B cell (primary cell): ENCODE measurements at regions not wholly inside any gene's neighbourhood (a gene's known extent, or its start where the extent isn't known, plus 50 kb on each side); places are given as distances from the start of the nearest gene placed in this dataset.
"Not testable (repeated sequence)": the region's sequence is repeated elsewhere in the genome, so short reads cannot be mapped to it uniquely, and the experiment has no call there.

Experiments used
- EZH2 ChIP-seq: IDR thresholded peaks from 2 replicates; pipeline ENCODE4 v1.6.1; 2012; ENCODE audit warnings: borderline replicate concordance, low read depth, mild to moderate bottlenecking, moderate library complexity, low read length; ENCODE audit not compliant: insufficient read depth, poor library complexity, severe bottlenecking
- TF ChIP-seq, protein P1 (sequence below): fragments of 200-600 bp; IDR thresholded peaks from one replicate; pipeline ENCODE4 v1.8.0; 2022; ENCODE audit warnings: antibody characterized with exemption, mild to moderate bottlenecking

- not testable (repeated sequence) for TF ChIP-seq EZH2
- TF ChIP-seq, protein P1, sequence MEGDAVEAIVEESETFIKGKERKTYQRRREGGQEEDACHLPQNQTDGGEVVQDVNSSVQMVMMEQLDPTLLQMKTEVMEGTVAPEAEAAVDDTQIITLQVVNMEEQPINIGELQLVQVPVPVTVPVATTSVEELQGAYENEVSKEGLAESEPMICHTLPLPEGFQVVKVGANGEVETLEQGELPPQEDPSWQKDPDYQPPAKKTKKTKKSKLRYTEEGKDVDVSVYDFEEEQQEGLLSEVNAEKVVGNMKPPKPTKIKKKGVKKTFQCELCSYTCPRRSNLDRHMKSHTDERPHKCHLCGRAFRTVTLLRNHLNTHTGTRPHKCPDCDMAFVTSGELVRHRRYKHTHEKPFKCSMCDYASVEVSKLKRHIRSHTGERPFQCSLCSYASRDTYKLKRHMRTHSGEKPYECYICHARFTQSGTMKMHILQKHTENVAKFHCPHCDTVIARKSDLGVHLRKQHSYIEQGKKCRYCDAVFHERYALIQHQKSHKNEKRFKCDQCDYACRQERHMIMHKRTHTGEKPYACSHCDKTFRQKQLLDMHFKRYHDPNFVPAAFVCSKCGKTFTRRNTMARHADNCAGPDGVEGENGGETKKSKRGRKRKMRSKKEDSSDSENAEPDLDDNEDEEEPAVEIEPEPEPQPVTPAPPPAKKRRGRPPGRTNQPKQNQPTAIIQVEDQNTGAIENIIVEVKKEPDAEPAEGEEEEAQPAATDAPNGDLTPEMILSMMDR = not testable (repeated sequence)
Observed at GRCh38 chr7:51369228-51369627, 52.6 kb upstream of the COBL start.
